K562 (cell line): ENCODE measurements at regions not wholly inside any gene's neighbourhood (a gene's known extent, or its start where the extent isn't known, plus 50 kb on each side); places are given as distances from the start of the nearest gene placed in this dataset. TPM values are rescaled to one million over a fixed set of nuclear protein-coding genes. Genes with fewer than 3 reads are reported as not detected.
"Not testable (repeated sequence)": the region's sequence is repeated elsewhere in the genome, so short reads cannot be mapped to it uniquely, and the experiment has no call there.

Source experiments
- ATAC-seq: fragments of 200-7000 bp; cut with Tn5 transposase; 3 replicates; pipeline ENCODE4 v1.9.1; 2020; ENCODE audit warnings: moderate library complexity
- BruUV-seq: library from RNA; stranded (reverse); fragments of 400-500 nt; replicated peaks from 2 replicates; lab custom pipeline; 2021; lab: Mats Ljungman, UMichigan
- CTCF ChIA-PET: fragments of 300-600 bp; formaldehyde crosslinking; extraction: SDS; loops from one replicate; lab custom pipeline; 2021; ENCODE audit warnings: low intra/inter-chr PET ratio; lab: Yijun Ruan, JAX
- POLR2A ChIA-PET: fragments of 300-600, 350-650 bp; sonication (Branson Sonifier 250); formaldehyde crosslinking; extraction: SDS; loops from one replicate; lab custom pipeline; 2021; ENCODE audit warnings: antibody characterized with exemption, inconsistent platforms; lab: Yijun Ruan, JAX
- DNase-seq, 4 experiments: peaks; one replicate each; pipeline versions ENCODE4 v3.0.0 to v3.0.0-alpha.2; 2011 to 2018; ENCODE audit warnings: low spot score in 3 of 4, mixed read lengths in 3 of 4; ENCODE audit errors: extremely low read depth in 1 of 4
- FAIRE-seq: peaks from 2 replicates; lab custom pipeline; 2011; peaks lifted over from hg19 to GRCh38; lab: Jason Lieb, UNC
- H2AFZ ChIP-seq: 2 replicates; pipeline ENCODE4 v1.6.0; 2011; ENCODE audit warnings: low read depth, low read length, control low read depth, inconsistent platforms
- H3K27ac ChIP-seq: fragments of 200-600 bp; 3 replicates; pipeline ENCODE4 v1.8.0; 2011; ENCODE audit warnings: low read depth, mild to moderate bottlenecking, control low read depth, inconsistent platforms, low read length, moderate library complexity, mixed read lengths; ENCODE audit errors: extremely low read depth
- H3K27me3 ChIP-seq, 2 experiments: fragments of 300-600 bp in 1 of 2; 2 replicates in 1 of 2; 3 replicates in 1 of 2; pipeline versions ENCODE4 v1.6.0 to v1.8.0; 2011; ENCODE audit warnings: inconsistent platforms in 2 of 2, low read length in 2 of 2, mild to moderate bottlenecking in 1 of 2, mixed read lengths in 1 of 2, moderate library complexity in 1 of 2; ENCODE audit not compliant: control insufficient read depth in 2 of 2, insufficient read depth in 2 of 2
- H3K36me3 ChIP-seq: fragments of 300-600 bp; 3 replicates; pipeline ENCODE4 v1.8.0; 2011; ENCODE audit warnings: mild to moderate bottlenecking, low read length, inconsistent platforms; ENCODE audit not compliant: control insufficient read depth, insufficient read depth
- H3K4me1 ChIP-seq, 2 experiments: fragments of 200-600 bp in 1 of 2; replicated peaks in 1 of 2; 2 replicates in 1 of 2; 3 replicates in 1 of 2; pipeline versions ENCODE4 v1.5.1 to v1.8.0; 2011; ENCODE audit warnings: inconsistent platforms in 2 of 2, low read length in 2 of 2, mild to moderate bottlenecking in 1 of 2, mixed read lengths in 1 of 2, moderate library complexity in 1 of 2; ENCODE audit not compliant: control insufficient read depth in 2 of 2, insufficient read depth in 2 of 2
- H3K4me2 ChIP-seq: 2 replicates; pipeline ENCODE4 v1.6.1; 2011; ENCODE audit warnings: low read length, control low read depth, inconsistent platforms, mixed read lengths; ENCODE audit not compliant: insufficient read depth
- H3K4me3 ChIP-seq: fragments of 200-600 bp; sonication (generic), shearing (Covaris generic); 2 replicates; pipeline ENCODE4 v1.5.1; 2016; ENCODE audit warnings: control low read depth, inconsistent platforms
- H3K79me2 ChIP-seq: fragments of 200-600 bp; 3 replicates; pipeline ENCODE4 v1.8.0; 2011; ENCODE audit warnings: low read length, inconsistent platforms; ENCODE audit not compliant: control insufficient read depth, insufficient read depth
- H3K9ac ChIP-seq, 2 experiments: 2 replicates each; pipeline versions ENCODE4 v1.6.0 to v1.6.1; 2011; ENCODE audit warnings: low read depth in 2 of 2, low read length in 2 of 2, control low read depth in 1 of 2, inconsistent platforms in 1 of 2, mild to moderate bottlenecking in 1 of 2, mixed read lengths in 1 of 2; ENCODE audit not compliant: insufficient read depth in 1 of 2
- H3K9me1 ChIP-seq: one replicate; pipeline ENCODE4 v1.6.0; 2011; ENCODE audit warnings: inconsistent platforms, mild to moderate bottlenecking, low read length, moderate library complexity; ENCODE audit not compliant: control insufficient read depth, insufficient read depth
- H3K9me3 ChIP-seq: replicated peaks from 2 replicates; pipeline ENCODE4 v1.5.1; 2011; ENCODE audit warnings: low read depth, low read length, inconsistent platforms; ENCODE audit not compliant: control insufficient read depth, insufficient read depth
- H4K20me1 ChIP-seq: replicated peaks from 2 replicates; pipeline ENCODE4 v1.6.1; 2011; ENCODE audit warnings: low read length, inconsistent platforms, mixed read lengths; ENCODE audit not compliant: control insufficient read depth, insufficient read depth
- WGBS: fragments of 100-300 bp; shearing (Covaris generic); methylation state at CpG from one replicate; pipeline ENCODE4 v1.1.6; 2016; ENCODE audit warnings: low coverage, mixed read lengths; ENCODE audit not compliant: insufficient coverage; ENCODE audit errors: missing lambda C conversion rate; 5-methylcytosine and 5-hydroxymethylcytosine counted together
- in situ Hi-C: fragments of 300-500 bp; cut with MboI; formaldehyde crosslinking; loops from 4 replicates; pipeline ENCODE4 v1.15.0; 2018; ENCODE audit warnings: inconsistent platforms, mixed read lengths
- intact Hi-C: fragments of 100-400 bp; cut with micrococcal nuclease; formaldehyde crosslinking; loops from 2 replicates; pipeline ENCODE4 v1.14.2; 2022
- small RNA-seq: library from RNA; depleted of rRNA; stranded (forward); fragments of <200 nt; gene quantifications from one replicate; pipeline ENCODE3, GENCODE V24; 2014

DNA sequence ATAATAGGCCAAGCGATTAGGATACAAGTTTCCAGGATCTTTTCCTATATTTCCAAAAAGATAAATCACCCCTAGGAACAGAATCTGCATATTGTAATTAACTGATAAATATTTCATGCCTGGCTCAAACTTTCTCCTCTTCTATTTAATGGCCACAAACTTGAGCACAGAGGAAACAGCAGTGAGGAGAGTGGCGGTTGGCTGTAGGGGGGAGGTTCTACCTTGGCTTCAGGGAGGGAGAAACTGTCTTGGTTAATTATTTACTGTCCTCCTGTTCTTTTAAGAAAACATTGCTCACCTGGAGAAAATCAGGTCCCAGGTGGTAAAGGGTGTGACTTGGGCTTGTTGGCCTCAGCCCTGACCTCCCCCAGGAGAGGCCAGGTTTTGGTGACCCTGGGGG is 682.5 kb downstream of the SPATA31A7 start:
- WGBS: 80% methylated on average over 1 of the region's 2 CpGs
- H3K9me3 ChIP-seq, H3K9ac ChIP-seq, H3K79me2 ChIP-seq, H3K4me1 ChIP-seq, FAIRE-seq, ATAC-seq, H2AFZ ChIP-seq, POLR2A ChIA-PET, H3K36me3 ChIP-seq, H3K27me3 ChIP-seq, CTCF ChIA-PET, BruUV-seq, H3K4me2 ChIP-seq, DNase-seq, H4K20me1 ChIP-seq, H3K4me3 ChIP-seq, intact Hi-C loops, H3K9me1 ChIP-seq, H3K27ac ChIP-seq: not testable (repeated sequence)
- in situ Hi-C loops: loop anchor here (25.0 kb wide), 1 partner anchor 210 kb away; no protein-coding TSS in a partner anchor

Small RNAs in the stretch of these regions (small RNA-seq; reads per million reads assigned to genes)
- not detected for gene AL391987.6
